HepG2 (cell line): ENCODE measurements at regions not wholly inside any gene's neighbourhood (a gene's known extent, or its start where the extent isn't known, plus 50 kb on each side); places are given as distances from the start of the nearest gene placed in this dataset.
A peak's percentile ranks its signal among the peaks of the same experiment; 100 is the strongest.

Experiments
- ATAC-seq: fragments of 200-7000 bp; cut with Tn5 transposase; 3 replicates; pipeline ENCODE4 v1.9.1; 2020; ENCODE audit warnings: mild to moderate bottlenecking, moderate library complexity
- BruUV-seq: library from RNA; stranded (reverse); fragments of 400-500 nt; replicated peaks from 2 replicates; lab custom pipeline; 2021; lab: Mats Ljungman, UMichigan
- CTCF ChIA-PET: fragments of 300-600 bp; formaldehyde crosslinking; extraction: SDS; loops from one replicate; lab custom pipeline; 2021; ENCODE audit warnings: low total read pairs, inconsistent platforms, low intra/inter-chr PET ratio; lab: Yijun Ruan, JAX
- POLR2A ChIA-PET: fragments of 350-600 bp; sonication (Branson Sonifier 250); formaldehyde crosslinking; loops from one replicate; lab custom pipeline; 2020; ENCODE audit warnings: antibody characterized with exemption, inconsistent platforms; lab: Yijun Ruan, JAX
- DNase-seq: peaks from one replicate; pipeline ENCODE4 v3.0.0-alpha.2; 2015; ENCODE audit warnings: low spot score
- FAIRE-seq: peaks from 3 replicates; lab custom pipeline; 2011; peaks lifted over from hg19 to GRCh38; lab: Jason Lieb, UNC
- H2AFZ ChIP-seq: one replicate; pipeline ENCODE4 v1.6.1; 2011; ENCODE audit warnings: low read length, inconsistent platforms
- H3K27ac ChIP-seq: fragments of 300-600 bp; 3 replicates; pipeline ENCODE4 v1.8.0; 2011; ENCODE audit warnings: mixed run types, mild to moderate bottlenecking, mixed read lengths, low read length, inconsistent platforms; ENCODE audit not compliant: insufficient read depth; ENCODE audit errors: extremely low read length
- H3K27me3 ChIP-seq, 2 experiments: fragments of 200-600 bp in 1 of 2; 2 replicates in 1 of 2; 3 replicates in 1 of 2; pipeline versions ENCODE4 v1.6.0 to v1.8.0; 2011; ENCODE audit warnings: low read length in 2 of 2, mild to moderate bottlenecking in 2 of 2, moderate library complexity in 2 of 2, inconsistent platforms in 1 of 2; ENCODE audit not compliant: insufficient read depth in 2 of 2, control insufficient read depth in 1 of 2
- H3K36me3 ChIP-seq, 2 experiments: fragments of 200-600 bp in 1 of 2; replicated peaks in 1 of 2; 2 replicates in 1 of 2; 3 replicates in 1 of 2; pipeline versions ENCODE4 v1.5.1 to v1.8.0; 2011; ENCODE audit warnings: low read length in 2 of 2, inconsistent platforms in 1 of 2; ENCODE audit not compliant: insufficient read depth in 2 of 2, control insufficient read depth in 1 of 2
- H3K4me1 ChIP-seq: 2 replicates; pipeline ENCODE4 v1.5.1; 2012; ENCODE audit warnings: low read length, inconsistent platforms; ENCODE audit not compliant: insufficient read depth
- H3K4me2 ChIP-seq: 2 replicates; pipeline ENCODE4 v1.6.0; 2011; ENCODE audit warnings: low read depth, low read length, inconsistent platforms
- H3K4me3 ChIP-seq, 3 experiments: fragments of 200-600 bp in 1 of 3; sonication (generic), shearing (Covaris generic) in 1 of 3; replicated peaks in 1 of 3; 2 replicates each; pipeline ENCODE4 v1.5.1; 2011 to 2016; ENCODE audit warnings: low read length in 3 of 3, inconsistent platforms in 2 of 3, low read depth in 2 of 3, mild to moderate bottlenecking in 2 of 3, control low read depth in 1 of 3, mixed read lengths in 1 of 3; ENCODE audit not compliant: insufficient read depth in 1 of 3
- H3K79me2 ChIP-seq: one replicate; pipeline ENCODE4 v1.6.1; 2011; ENCODE audit warnings: low read length, inconsistent platforms; ENCODE audit not compliant: insufficient read depth
- H3K9ac ChIP-seq: 2 replicates; pipeline ENCODE4 v1.6.0; 2011; ENCODE audit warnings: mild to moderate bottlenecking, low read depth, low read length, inconsistent platforms; ENCODE audit not compliant: insufficient read depth
- H3K9me3 ChIP-seq: 2 replicates; pipeline ENCODE4 v1.5.1; 2012; ENCODE audit warnings: mild to moderate bottlenecking, low read length
- H4K20me1 ChIP-seq: 2 replicates; pipeline ENCODE4 v1.6.0; 2011; ENCODE audit warnings: inconsistent platforms, mild to moderate bottlenecking, low read length, moderate library complexity; ENCODE audit not compliant: insufficient read depth
- ATAD3A ChIP-seq: sonication (generic); formaldehyde crosslinking; IDR thresholded peaks from 2 replicates; pipeline ENCODE4 v1.4.0; 2020; ENCODE audit warnings: missing genetic modification reagents
- HOXD1 ChIP-seq: sonication (generic); formaldehyde crosslinking; IDR thresholded peaks from 2 replicates; pipeline ENCODE4 v1.5.0; 2020; ENCODE audit warnings: missing genetic modification reagents
- KAT7 ChIP-seq: IDR thresholded peaks from 2 replicates; pipeline ENCODE4 v1.6.1; 2018; ENCODE audit warnings: borderline replicate concordance, missing compliant biosample characterization
- LRRFIP1 ChIP-seq: sonication (generic); formaldehyde crosslinking; conservative IDR thresholded peaks from 2 replicates; pipeline ENCODE4 v1.4.0; 2020; ENCODE audit warnings: missing genetic modification reagents
- MAF1 ChIP-seq: sonication (generic); formaldehyde crosslinking; IDR thresholded peaks from 2 replicates; pipeline ENCODE4 v1.5.0; 2020; ENCODE audit warnings: missing genetic modification reagents, borderline replicate concordance
- MAFK ChIP-seq, 2 experiments: IDR thresholded peaks in 1 of 2; conservative IDR thresholded peaks in 1 of 2; 2 replicates each; pipeline ENCODE4 v1.6.1; 2011; ENCODE audit warnings: improper control_type of control experiment in 2 of 2, low read length in 2 of 2
- MAZ ChIP-seq, 2 experiments: sonication (generic) in 1 of 2; formaldehyde crosslinking in 1 of 2; IDR thresholded peaks; 2 replicates each; pipeline versions ENCODE4 v1.5.0 to v1.6.1; 2012 to 2020; ENCODE audit warnings: low read depth in 2 of 2, mild to moderate bottlenecking in 2 of 2, borderline replicate concordance in 1 of 2, improper control_type of control experiment in 1 of 2, low read length in 1 of 2, missing genetic modification reagents in 1 of 2, moderate library complexity in 1 of 2
- RBFOX2 ChIP-seq: fragments of 200-400 bp; formaldehyde crosslinking; IDR thresholded peaks from 2 replicates; pipeline ENCODE4 v1.6.1; 2017; ENCODE audit warnings: low read depth, mild to moderate bottlenecking, low read length
- SMAD3 ChIP-seq: sonication (generic); formaldehyde crosslinking; IDR thresholded peaks from 2 replicates; pipeline ENCODE4 v1.4.0; 2020; ENCODE audit warnings: missing genetic modification reagents
- ZNF17 ChIP-seq: sonication (generic); formaldehyde crosslinking; IDR thresholded peaks from 2 replicates; pipeline ENCODE4 v1.5.0; 2020; ENCODE audit warnings: mild to moderate bottlenecking, missing genetic modification reagents
- ZNF292 ChIP-seq: sonication (generic); formaldehyde crosslinking; IDR thresholded peaks from 2 replicates; pipeline ENCODE4 v1.8.1; 2022; ENCODE audit warnings: mild to moderate bottlenecking, low read depth, missing genetic modification reagents, borderline replicate concordance
- ZNF460 ChIP-seq: sonication (generic); formaldehyde crosslinking; IDR thresholded peaks from 2 replicates; pipeline ENCODE4 v1.5.1; 2020; ENCODE audit warnings: missing genetic modification reagents, mild to moderate bottlenecking, borderline replicate concordance
- ZSCAN5A ChIP-seq: sonication (generic); formaldehyde crosslinking; IDR thresholded peaks from 2 replicates; pipeline ENCODE4 v1.8.0; 2022; ENCODE audit warnings: mild to moderate bottlenecking, missing genetic modification reagents, borderline replicate concordance
- WGBS: methylation state at CpG from one replicate; pipeline ENCODE4 v1.1.6; 2017; ENCODE audit warnings: low lambda C conversion rate; 5-methylcytosine and 5-hydroxymethylcytosine counted together
- in situ Hi-C: cut with HindIII; loops from 2 replicates; pipeline ENCODE4 v1.10.0; 2017; ENCODE audit warnings: low pct_unique_long_range_greater_than_20kb; ENCODE audit not compliant: extremely low pct_ligation_motif_present
- intact Hi-C: fragments of 100-400 bp; cut with micrococcal nuclease; formaldehyde crosslinking; loops from one replicate; pipeline ENCODE4 v1.10.0; 2022; ENCODE audit not compliant: unreplicated experiment

- Histone ChIP-seq H3K9ac (no peak overlapping the region), H3K4me3 (no peak overlapping the region), H3K4me1 (no peaks in the 10 kb centered on the region), H3K36me3 (no peaks in the 10 kb centered on the region), H2AFZ (no peak overlapping the region), H3K79me2 (no peaks in the 10 kb centered on the region), H3K4me2 (no peak overlapping the region), H3K9me3 (no peaks in the 10 kb centered on the region), H4K20me1 (no peaks in the 10 kb centered on the region), H3K27me3 (no peaks in the 10 kb centered on the region; a peak in 1 of 5 replicates), H3K27ac (no peak overlapping the region)
- TF ChIP-seq MAFK (conservative IDR thresholded peaks at IDR 0.05 in 1 of 2, IDR thresholded peaks at IDR 0.05 in 1 of 2; ENCODE audit: low read length in 2 of 2) (peak in 1 of 2 experiments; percentile 45; a peak in 3 of 4 replicates), KAT7 (CRISPR knock-in tag) (no peak)
- DNase-seq = no peak
- no TSS peak for BruUV-seq
- intact Hi-C loops (no loop called here), in situ Hi-C loops (no loop called here)
- 7% methylated on average over 2 of the region's 2 CpGs for WGBS
- FAIRE-seq = no peak
- ATAC-seq = no peak
- ChIA-PET CTCF (no interaction called here), POLR2A (no interaction called here)
These were observed 73.1 kb upstream of the RAP1B start for GRCh38 chr12:68537571-68537970.

- FAIRE-seq = no peak
- BruUV-seq = no TSS peak
- POLR2A ChIA-PET = no interaction called here
- TF ChIP-seq ZNF292 (CRISPR knock-in tag) (no peak), ZNF460 (CRISPR knock-in tag) (no peak), SMAD3 (CRISPR knock-in tag) (no peak), ZSCAN5A (CRISPR knock-in tag) (no peak), HOXD1 (CRISPR knock-in tag) (no peak), MAF1 (CRISPR knock-in tag) (no peak), ATAD3A (no peak), LRRFIP1 (CRISPR knock-in tag) (no peak), MAZ (IDR thresholded peaks at IDR 0.05; ENCODE audit: borderline replicate concordance, low read depth, low read length) (no peak), MAZ (CRISPR knock-in tag; IDR thresholded peaks at IDR 0.05; ENCODE audit: low read depth) (no peak), RBFOX2 (no peak), ZNF17 (CRISPR knock-in tag) (no peak)
These were observed 71.7 kb upstream of the RAP1B start for GRCh38 chr12:68538726-68539614.

More at GRCh38 chr12:68538726-68539614, 71.7 kb upstream of the RAP1B start:
- in situ Hi-C loops = no loop called here
- Histone ChIP-seq H3K9ac (no peak overlapping the region), H3K4me3 (no peak overlapping the region), H3K79me2 (no peaks in the 10 kb centered on the region), H3K4me1 (no peaks in the 10 kb centered on the region), H3K9me3 (no peaks in the 10 kb centered on the region), H3K27me3 (no peaks in the 10 kb centered on the region; a peak in 1 of 5 replicates), H2AFZ (no peak overlapping the region), H4K20me1 (no peaks in the 10 kb centered on the region), H3K36me3 (no peaks in the 10 kb centered on the region), H3K4me2 (no peak overlapping the region), H3K27ac (no peak overlapping the region)
- intact Hi-C loops = no loop called here
- CTCF ChIA-PET = no interaction called here
- WGBS = 43% methylated on average over 11 of the region's 11 CpGs
- ATAC-seq (no peak), DNase-seq (no peak)
